ENCODE measurements at regions not wholly inside any gene's neighbourhood (a gene's known extent, or its start where the extent isn't known, plus 50 kb on each side); places are given as distances from the start of the nearest gene placed in this dataset.

DNA sequence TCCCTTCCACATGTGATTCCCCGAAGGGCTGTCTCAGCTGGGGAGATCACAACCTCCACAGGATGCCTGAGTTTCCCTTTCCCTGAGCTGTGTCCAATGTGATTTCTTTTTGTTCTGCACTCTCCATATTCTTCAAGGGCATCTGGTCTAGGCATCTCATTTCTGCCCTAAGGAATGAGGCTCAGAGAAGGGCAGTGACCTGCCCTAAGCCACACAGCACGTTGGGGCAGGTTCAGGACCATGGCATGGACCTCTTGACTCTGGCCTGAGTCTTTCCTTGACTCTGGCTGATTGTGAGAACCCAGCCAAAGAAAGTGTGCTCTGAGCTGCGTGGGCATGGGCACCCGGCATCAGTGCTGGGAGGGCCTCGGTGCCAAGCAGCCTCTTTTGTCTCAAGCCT lies 590.3 kb downstream of the PTPRU start:
- no peak overlapping the region for H3K27ac ChIP-seq (ENCODE audit: low read depth in 1 of 2, low read length in 2 of 2)
- no peaks in the 10 kb centered on the region for H3K4me1 ChIP-seq (ENCODE audit: control insufficient read depth in 4 of 4, insufficient read depth in 4 of 4, low read length in 3 of 4)
- no peak for TF ChIP-seq FOXA2 (IDR thresholded peaks at IDR 0.05)
- no peak for TF ChIP-seq JUND (IDR thresholded peaks at IDR 0.05)
- TF ChIP-seq HNF4G (IDR thresholded peaks at IDR 0.05): no peak
- TF ChIP-seq, protein P1, sequence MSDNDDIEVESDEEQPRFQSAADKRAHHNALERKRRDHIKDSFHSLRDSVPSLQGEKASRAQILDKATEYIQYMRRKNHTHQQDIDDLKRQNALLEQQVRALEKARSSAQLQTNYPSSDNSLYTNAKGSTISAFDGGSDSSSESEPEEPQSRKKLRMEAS (IDR thresholded peaks at IDR 0.05): no peak
- TF ChIP-seq HNF4A (conservative IDR thresholded peaks at IDR 0.05): no peak
- no peak for TF ChIP-seq EGR1 (IDR thresholded peaks at IDR 0.05; ENCODE audit: low read depth in 2 of 2)
- TF ChIP-seq RAD21 (IDR thresholded peaks at IDR 0.05): no peak
- WGBS: 74% methylated on average over 5 of the region's 5 CpGs
- no peaks in the 10 kb centered on the region for H3K36me3 ChIP-seq (ENCODE audit: control insufficient read depth in 4 of 4, insufficient read depth in 3 of 4, low read depth in 1 of 4, low read length in 3 of 4)
- H3K4me3 ChIP-seq (ENCODE audit: low read depth in 1 of 3, low read length in 3 of 3): no peak overlapping the region
- H3K9ac ChIP-seq (ENCODE audit: low read depth in 1 of 2, low read length in 2 of 2): no peak overlapping the region
- no peaks in the 10 kb centered on the region for H3K9me3 ChIP-seq (ENCODE audit: control insufficient read depth in 4 of 4, low read length in 3 of 4)
- peak; percentile 5 for DNase-seq (ENCODE audit: low spot score)
- H3K27me3 ChIP-seq (ENCODE audit: control insufficient read depth in 4 of 4, insufficient read depth in 4 of 4, low read length in 3 of 4): no peaks in the 10 kb centered on the region

- Histone ChIP-seq H3K27ac (ENCODE audit: low read depth in 1 of 2, low read length in 2 of 2) (no peak overlapping the region), H3K9me3 (ENCODE audit: control insufficient read depth in 4 of 4, low read length in 3 of 4) (no peaks in the 10 kb centered on the region), H3K9ac (ENCODE audit: low read depth in 1 of 2, low read length in 2 of 2) (no peak overlapping the region), H3K4me3 (ENCODE audit: low read depth in 1 of 3, low read length in 3 of 3) (no peak overlapping the region), H3K4me1 (ENCODE audit: control insufficient read depth in 4 of 4, insufficient read depth in 4 of 4, low read length in 3 of 4) (no peaks in the 10 kb centered on the region), H3K27me3 (ENCODE audit: control insufficient read depth in 4 of 4, insufficient read depth in 4 of 4, low read length in 3 of 4) (no peaks in the 10 kb centered on the region), H3K36me3 (ENCODE audit: control insufficient read depth in 4 of 4, insufficient read depth in 3 of 4, low read depth in 1 of 4, low read length in 3 of 4) (no peaks in the 10 kb centered on the region)
- WGBS: 83% methylated on average over 10 of the region's 10 CpGs
- TF ChIP-seq HNF4A (conservative IDR thresholded peaks at IDR 0.05) (no peak), GABPA (IDR thresholded peaks at IDR 0.05 in 1 of 2, conservative IDR thresholded peaks at IDR 0.05 in 1 of 2) (no peak)
- no peak for DNase-seq (ENCODE audit: low spot score)
Measured at GRCh38 chr1:29825941-29826415, 589.7 kb downstream of the PTPRU start.

GRCh38 chr1:29825274-29825940 lies 589.1 kb downstream of the PTPRU start:
- Histone ChIP-seq H3K9ac (ENCODE audit: low read depth in 1 of 2, low read length in 2 of 2) (no peak overlapping the region), H3K27me3 (ENCODE audit: control insufficient read depth in 4 of 4, insufficient read depth in 4 of 4, low read length in 3 of 4) (peaks cover 0 to 2% (median 0%) of the 10 kb centered on the region in 4 donors), H3K4me3 (ENCODE audit: low read depth in 1 of 3, low read length in 3 of 3) (no peak overlapping the region), H3K9me3 (ENCODE audit: control insufficient read depth in 4 of 4, low read length in 3 of 4) (no peaks in the 10 kb centered on the region), H3K27ac (ENCODE audit: low read depth in 1 of 2, low read length in 2 of 2) (no peak overlapping the region), H3K4me1 (ENCODE audit: control insufficient read depth in 4 of 4, insufficient read depth in 4 of 4, low read length in 3 of 4) (no peaks in the 10 kb centered on the region), H3K36me3 (ENCODE audit: control insufficient read depth in 4 of 4, insufficient read depth in 3 of 4, low read depth in 1 of 4, low read length in 3 of 4) (no peaks in the 10 kb centered on the region)
- no peak for DNase-seq (ENCODE audit: low spot score)
- no peak for TF ChIP-seq RAD21 (IDR thresholded peaks at IDR 0.05)
- TF ChIP-seq ATF3 (IDR thresholded peaks at IDR 0.05): no peak
- no peak for TF ChIP-seq HNF4G (IDR thresholded peaks at IDR 0.05)
- TF ChIP-seq NR2F2 (IDR thresholded peaks at IDR 0.05): no peak
- no peak for TF ChIP-seq FOXA1 (IDR thresholded peaks at IDR 0.05)
- TF ChIP-seq HNF4A (conservative IDR thresholded peaks at IDR 0.05): no peak
- TF ChIP-seq, protein P1 (IDR thresholded peaks at IDR 0.05): no peak
- no peak for TF ChIP-seq ZBTB33 (IDR thresholded peaks at IDR 0.05)
- TF ChIP-seq JUND (IDR thresholded peaks at IDR 0.05): no peak
- no peak for TF ChIP-seq RXRA (IDR thresholded peaks at IDR 0.05)
- TF ChIP-seq TAF1 (conservative IDR thresholded peaks at IDR 0.05): no peak
- TF ChIP-seq GABPA (IDR thresholded peaks at IDR 0.05 in 1 of 2, conservative IDR thresholded peaks at IDR 0.05 in 1 of 2): no peak
- 92% methylated on average over 15 of the region's 15 CpGs for WGBS
